ENCODE measurements at regions not wholly inside any gene's neighbourhood (a gene's known extent, or its start where the extent isn't known, plus 50 kb on each side); places are given as distances from the start of the nearest gene placed in this dataset.

- Histone ChIP-seq H2AK5ac (ENCODE audit: insufficient read length, low read length) (no peak overlapping the region), H3K56ac (ENCODE audit: insufficient read length, low read depth, low read length) (no peak overlapping the region), H3K18ac (ENCODE audit: insufficient read length, low read depth, low read length) (no peak overlapping the region), H3K14ac (ENCODE audit: insufficient read depth, low read length) (no peak overlapping the region), H2BK5ac (ENCODE audit: insufficient read length, low read length) (no peak overlapping the region), H3K9ac (ENCODE audit: extremely low read depth, insufficient read length, low read length) (no peak overlapping the region), H2AFZ (ENCODE audit: low read length) (no peak overlapping the region), H4K91ac (ENCODE audit: insufficient read length, low read depth, low read length) (no peak overlapping the region), H3K23me2 (ENCODE audit: insufficient read length, low read depth, low read length, poor library complexity, severe bottlenecking) (no peaks in the 10 kb centered on the region), H3K4ac (ENCODE audit: low read depth, low read length) (no peak overlapping the region), H3K27me3 (ENCODE audit: insufficient read depth, low read length) (no peaks in the 10 kb centered on the region), H3K9me3 (ENCODE audit: control insufficient read depth, low read depth, low read length) (no peaks in the 10 kb centered on the region), H4K8ac (replicated peaks; ENCODE audit: insufficient read length, low read depth, low read length) (no peak overlapping the region), H2BK12ac (ENCODE audit: insufficient read length, low read depth, low read length) (no peak overlapping the region), H3T11ph (ENCODE audit: low read length) (no peak overlapping the region), H3K79me1 (ENCODE audit: insufficient read depth, low read depth, low read length, poor library complexity, severe bottlenecking) (no peaks in the 10 kb centered on the region), H2BK15ac (ENCODE audit: low read depth, low read length) (no peak overlapping the region), H2BK20ac (ENCODE audit: low read depth, low read length, poor library complexity, severe bottlenecking) (no peak overlapping the region), H3K4me1 (ENCODE audit: insufficient read depth, low read length) (peaks cover 2% of the 10 kb centered on the region; the same call in 1 of the 2 replicates), H4K20me1 (ENCODE audit: control insufficient read depth, insufficient read depth, insufficient read length) (no peaks in the 10 kb centered on the region), H3K79me2 (ENCODE audit: insufficient read depth, low read length) (no peaks in the 10 kb centered on the region), H4K5ac (ENCODE audit: insufficient read length, low read depth, low read length) (no peak overlapping the region), H3K23ac (ENCODE audit: insufficient read length, low read depth, low read length) (no peak overlapping the region), H3K27ac (ENCODE audit: insufficient read length, low read depth, low read length) (no peak overlapping the region), H3K4me2 (ENCODE audit: insufficient read depth, insufficient read length, low read length) (no peak overlapping the region), H2BK120ac (ENCODE audit: low read depth, low read length, poor library complexity, severe bottlenecking) (no peak overlapping the region)
- TF ChIP-seq CTCF (conservative IDR thresholded peaks at IDR 0.05) = no peak
- DNase-seq = no peak
- H3K27me3 Mint-ChIP-seq (ENCODE audit: low read depth) = no peaks in the 10 kb centered on the region
- no CpG with 5 or more reads among the region's 3 CpGs for WGBS (ENCODE audit: extremely low coverage, insufficient read length, low lambda C conversion rate)
- no peaks in the 10 kb centered on the region for H3K9me3 Mint-ChIP-seq
- H3K4me3 Mint-ChIP-seq = no peak overlapping the region
- H3K4me1 Mint-ChIP-seq = peaks cover 11 to 18% of the 10 kb centered on the region in 2 experiments
- H3K36me3 Mint-ChIP-seq (ENCODE audit: insufficient read depth in 1 of 3, low read depth in 3 of 3) = no peaks in the 10 kb centered on the region
- no peak overlapping the region for H3K27ac Mint-ChIP-seq
Observed at GRCh38 chr3:23115171-23115877, 87.8 kb upstream of the UBE2E2 start.
